PC-3 (cell line): ENCODE measurements at regions not wholly inside any gene's neighbourhood (a gene's known extent, or its start where the extent isn't known, plus 50 kb on each side); places are given as distances from the start of the nearest gene placed in this dataset.
"Not testable (repeated sequence)": the region's sequence is repeated elsewhere in the genome, so short reads cannot be mapped to it uniquely, and the experiment has no call there.

Source experiments
- ATAC-seq: fragments of 200-7000 bp; cut with Tn5 transposase; 2 replicates; pipeline ENCODE4 v1.9.1; 2020; ENCODE audit warnings: mild to moderate bottlenecking, moderate library complexity
- BruUV-seq: library from RNA; stranded (reverse); fragments of 400-500 nt; replicated peaks from 2 replicates; lab custom pipeline; 2021; lab: Mats Ljungman, UMichigan
- CTCF ChIA-PET: fragments of 300-600 bp; sonication (Branson Sonifier 250); formaldehyde crosslinking; loops from one replicate; lab custom pipeline; 2022; ENCODE audit warnings: antibody characterized with exemption; lab: Charles Lee
- POLR2A ChIA-PET: fragments of 300-600 bp; sonication (Branson Sonifier 250); formaldehyde crosslinking; loops from one replicate; lab custom pipeline; 2022; ENCODE audit warnings: antibody characterized with exemption; ENCODE audit not compliant: unreplicated experiment; lab: Charles Lee
- DNase-seq: peaks from one replicate; pipeline ENCODE4 v3.0.0-alpha.2; 2015
- H2AFZ ChIP-seq: fragments of 300-600 bp; sonication (generic); 2 replicates; pipeline ENCODE4 v1.6.0; 2016; ENCODE audit warnings: antibody characterized with exemption, low read length
- H3F3A ChIP-seq: fragments of 300-600 bp; sonication (generic); one replicate; pipeline ENCODE4 v1.6.0; 2017; ENCODE audit warnings: antibody characterized with exemption, low read length, control low read depth, mild to moderate bottlenecking; ENCODE audit not compliant: unreplicated experiment
- H3K27ac ChIP-seq: fragments of 300-600 bp; sonication (generic); 2 replicates; pipeline ENCODE4 v1.5.1; 2016; ENCODE audit warnings: mild to moderate bottlenecking, low read length
- H3K27me3 ChIP-seq: fragments of 300-600 bp; sonication (generic); 2 replicates; pipeline ENCODE4 v1.6.1; 2016; ENCODE audit warnings: low read length, mixed read lengths
- H3K36me3 ChIP-seq: fragments of 300-600 bp; sonication (generic); 2 replicates; pipeline ENCODE4 v1.6.1; 2016; ENCODE audit warnings: low read depth, mixed run types, low read length, mixed read lengths
- H3K4me1 ChIP-seq: fragments of 300-600 bp; sonication (generic); 2 replicates; pipeline ENCODE4 v1.5.1; 2016; ENCODE audit warnings: low read length; ENCODE audit not compliant: insufficient read depth
- H3K4me2 ChIP-seq: fragments of 300-600 bp; sonication (generic); 2 replicates; pipeline ENCODE4 v1.6.0; 2016; ENCODE audit warnings: low read length
- H3K4me3 ChIP-seq: fragments of 300-600 bp; sonication (generic); 2 replicates; pipeline ENCODE4 v1.5.1; 2016; ENCODE audit warnings: mild to moderate bottlenecking, low read length, mixed read lengths
- H3K79me2 ChIP-seq: fragments of 300-600 bp; sonication (generic); 2 replicates; pipeline ENCODE4 v1.6.1; 2017; ENCODE audit warnings: low read length, mixed read lengths
- H3K9ac ChIP-seq: fragments of 300-600 bp; sonication (generic); 2 replicates; pipeline ENCODE4 v1.6.0; 2016; ENCODE audit warnings: mild to moderate bottlenecking, low read length
- H3K9me2 ChIP-seq: fragments of 300-600 bp; sonication (generic); replicated peaks from 2 replicates; pipeline ENCODE4 v1.6.1; 2016; ENCODE audit warnings: mixed run types, low read length, mixed read lengths
- H3K9me3 ChIP-seq: fragments of 300-600 bp; sonication (generic); 2 replicates; pipeline ENCODE4 v1.6.1; 2016; ENCODE audit warnings: low read length, mixed read lengths
- H4K20me1 ChIP-seq: fragments of 300-600 bp; sonication (generic); 2 replicates; pipeline ENCODE4 v1.6.1; 2016; ENCODE audit warnings: low read length, mixed read lengths
- CTCF ChIP-seq: fragments of 300-600 bp; sonication (generic); conservative IDR thresholded peaks from 2 replicates; pipeline ENCODE4 v1.5.1; 2017; ENCODE audit warnings: antibody characterized with exemption, low read depth, mild to moderate bottlenecking, low read length
- EZH2 ChIP-seq: fragments of 300-600 bp; sonication (generic); IDR thresholded peaks from one replicate; pipeline ENCODE4 v1.6.1; 2017; ENCODE audit warnings: antibody characterized with exemption, mild to moderate bottlenecking, low read length; ENCODE audit not compliant: unreplicated experiment
- EZH2phosphoT487 ChIP-seq: fragments of 300-600 bp; sonication (generic); IDR thresholded peaks from 2 replicates; pipeline ENCODE4 v1.6.1; 2018; ENCODE audit warnings: mild to moderate bottlenecking, antibody characterized with exemption, low read length, borderline replicate concordance
- intact Hi-C: fragments of 100-400 bp; cut with micrococcal nuclease; formaldehyde crosslinking; loops from 2 replicates; pipeline ENCODE4 v1.9.0; 2023

- ATAC-seq (no peak), DNase-seq (no peak)
- H3K9ac ChIP-seq = no peak overlapping the region
- H3K36me3 ChIP-seq = no peaks in the 10 kb centered on the region
- H3K27me3 ChIP-seq = no peaks in the 10 kb centered on the region
- no peaks in the 10 kb centered on the region for H3K79me2 ChIP-seq
- no peak overlapping the region for H3K4me2 ChIP-seq
- H3F3A ChIP-seq = no peaks in the 10 kb centered on the region
- no peaks in the 10 kb centered on the region for H3K9me2 ChIP-seq
- CTCF ChIA-PET = no interaction called here
- no peak overlapping the region for H3K27ac ChIP-seq
- H4K20me1 ChIP-seq = no peaks in the 10 kb centered on the region
- intact Hi-C loops = no loop called here
- no peak overlapping the region for H3K4me3 ChIP-seq
- H3K4me1 ChIP-seq = no peaks in the 10 kb centered on the region
- POLR2A ChIA-PET = no interaction called here
- H3K9me3 ChIP-seq = no peaks in the 10 kb centered on the region
- no peak for TF ChIP-seq CTCF
- no peak for TF ChIP-seq EZH2phosphoT487
- no peak for TF ChIP-seq EZH2
- BruUV-seq = no TSS peak
- H2AFZ ChIP-seq = no peak overlapping the region
Measured at GRCh38 chr15:49723981-49724380, 103.1 kb downstream of the DTWD1 start.

GRCh38 chr15:49731187-49732099 is 110.6 kb downstream of the DTWD1 start:
- BruUV-seq = no TSS peak
- no peaks in the 10 kb centered on the region for H3K79me2 ChIP-seq
- H3K9me2 ChIP-seq = no peaks in the 10 kb centered on the region
- H3K4me3 ChIP-seq = no peak overlapping the region
- H3K27me3 ChIP-seq = no peaks in the 10 kb centered on the region
- no peaks in the 10 kb centered on the region for H3K9me3 ChIP-seq
- H2AFZ ChIP-seq = no peak overlapping the region
- DNase-seq = no peak
- TF ChIP-seq CTCF (no peak), EZH2 (no peak), EZH2phosphoT487 (no peak)
- H3K4me1 ChIP-seq = peaks cover 5% of the 10 kb centered on the region; the same call in 1 of the 2 replicates
- no peak overlapping the region for H3K4me2 ChIP-seq
- H3F3A ChIP-seq = no peaks in the 10 kb centered on the region
- H3K9ac ChIP-seq = no peak overlapping the region
- POLR2A ChIA-PET = no interaction called here
- CTCF ChIA-PET = no interaction called here
- H3K36me3 ChIP-seq = no peaks in the 10 kb centered on the region
- no peaks in the 10 kb centered on the region for H4K20me1 ChIP-seq
- no peak for ATAC-seq
- no peak overlapping the region for H3K27ac ChIP-seq
- intact Hi-C loops = no loop called here

GRCh38 chr15:49732109-49732508 is 111.3 kb downstream of the DTWD1 start:
- H3K9me2 ChIP-seq, intact Hi-C loops, BruUV-seq, H4K20me1 ChIP-seq, H3K9me3 ChIP-seq, CTCF ChIA-PET, H3K79me2 ChIP-seq, ATAC-seq, H3K4me1 ChIP-seq, DNase-seq, H3K4me2 ChIP-seq, H3K36me3 ChIP-seq, H3K27ac ChIP-seq, H3K9ac ChIP-seq, H2AFZ ChIP-seq, H3K27me3 ChIP-seq, POLR2A ChIA-PET, H3K4me3 ChIP-seq, H3F3A ChIP-seq: not testable (repeated sequence)

- H3K79me2 ChIP-seq, H3K4me2 ChIP-seq, H3K9me3 ChIP-seq, H3F3A ChIP-seq, intact Hi-C loops, H3K4me1 ChIP-seq, H2AFZ ChIP-seq, BruUV-seq, H4K20me1 ChIP-seq, ATAC-seq, H3K9me2 ChIP-seq, H3K4me3 ChIP-seq, H3K27me3 ChIP-seq, POLR2A ChIA-PET, CTCF ChIA-PET, H3K36me3 ChIP-seq, H3K9ac ChIP-seq: not testable (repeated sequence)
- DNase-seq = peak; percentile 58
- H3K27ac ChIP-seq = peak overlapping the region; percentile 23; the same call in 1 of the 2 replicates
Measured at GRCh38 chr15:49734089-49734488, 113.2 kb downstream of the DTWD1 start.
